ENCODE measurements at regions not wholly inside any gene's neighbourhood (a gene's known extent, or its start where the extent isn't known, plus 50 kb on each side); places are given as distances from the start of the nearest gene placed in this dataset.

- TF ChIP-seq CTCF (IDR thresholded peaks at IDR 0.05) (no peak), ZFX (IDR thresholded peaks at IDR 0.05; ENCODE audit: borderline replicate concordance) (no peak)
Observed at GRCh38 chr6:17047889-17048288, 54.0 kb upstream of the STMND1 start.

Measured in 22Rv1 (cell line).